ENCODE measurements at regions not wholly inside any gene's neighbourhood (a gene's known extent, or its start where the extent isn't known, plus 50 kb on each side); places are given as distances from the start of the nearest gene placed in this dataset.

- H3K9ac ChIP-seq (ENCODE audit: insufficient read depth in 1 of 2, low read length in 2 of 2) = no peak overlapping the region
- no peak overlapping the region for H3K27ac ChIP-seq (ENCODE audit: low read depth in 1 of 2, low read length in 1 of 2)
- H3K4me3 ChIP-seq = no peak overlapping the region
- no peaks in the 10 kb centered on the region for H3K36me3 ChIP-seq (ENCODE audit: control insufficient read depth in 4 of 4, insufficient read depth in 4 of 4, low read length in 4 of 4)
- 79 to 87% methylated on average over 3 of the region's 3 CpGs for WGBS, 2 donors
- H3K9me3 ChIP-seq (ENCODE audit: control insufficient read depth in 4 of 4, insufficient read depth in 3 of 4, low read length in 3 of 4) = peaks cover 0 to 3% (median 0%) of the 10 kb centered on the region in 4 donors
- no peaks in the 10 kb centered on the region for H3K4me1 ChIP-seq (ENCODE audit: control insufficient read depth in 5 of 5, insufficient read depth in 5 of 5, low read length in 5 of 5)
- DNase-seq (peak; percentile 19 to 76 (median 59)), ATAC-seq (ENCODE audit: insufficient read depth, low FRiP score) (no peak)
- no peak for TF ChIP-seq CTCF (IDR thresholded peaks at IDR 0.05; ENCODE audit: control extremely low read depth, extremely low read depth)
- no peaks in the 10 kb centered on the region for H3K27me3 ChIP-seq (ENCODE audit: control insufficient read depth in 3 of 3, insufficient read depth in 3 of 3, low read length in 2 of 3)
These were observed 772.6 kb upstream of the FAM98A start for GRCh38 chr2:34371711-34372110.

- peaks cover 0 to 3% (median 0%) of the 10 kb centered on the region in 4 donors for H3K9me3 ChIP-seq (ENCODE audit: control insufficient read depth in 4 of 4, insufficient read depth in 3 of 4, low read length in 3 of 4)
- no peaks in the 10 kb centered on the region for H3K36me3 ChIP-seq (ENCODE audit: control insufficient read depth in 4 of 4, insufficient read depth in 4 of 4, low read length in 4 of 4)
- no peak for TF ChIP-seq CTCF (IDR thresholded peaks at IDR 0.05; ENCODE audit: control extremely low read depth, extremely low read depth)
- H3K4me1 ChIP-seq (ENCODE audit: control insufficient read depth in 5 of 5, insufficient read depth in 5 of 5, low read length in 5 of 5) = peaks cover 0 to 6% (median 0%) of the 10 kb centered on the region in 5 donors
- ATAC-seq (ENCODE audit: insufficient read depth, low FRiP score) = no peak
- H3K4me3 ChIP-seq = no peak overlapping the region
- no peak overlapping the region for H3K9ac ChIP-seq (ENCODE audit: insufficient read depth in 1 of 2, low read length in 2 of 2)
- H3K27ac ChIP-seq (ENCODE audit: low read depth in 1 of 2, low read length in 1 of 2) = no peak overlapping the region
- peaks cover 0 to 2% (median 0%) of the 10 kb centered on the region in 3 donors for H3K27me3 ChIP-seq (ENCODE audit: control insufficient read depth in 3 of 3, insufficient read depth in 3 of 3, low read length in 2 of 3)
- 56 to 66% methylated on average over 1 of the region's 1 CpG for WGBS, 2 donors
- DNase-seq = no peak
These were observed 769.2 kb upstream of the FAM98A start for GRCh38 chr2:34368304-34368703.

- Histone ChIP-seq H3K4me1 (ENCODE audit: control insufficient read depth in 5 of 5, insufficient read depth in 5 of 5, low read length in 5 of 5) (peaks cover 0 to 6% (median 0%) of the 10 kb centered on the region in 5 donors), H3K9ac (ENCODE audit: insufficient read depth in 1 of 2, low read length in 2 of 2) (no peak overlapping the region), H3K9me3 (ENCODE audit: control insufficient read depth in 4 of 4, insufficient read depth in 3 of 4, low read length in 3 of 4) (peaks cover 0 to 3% (median 0%) of the 10 kb centered on the region in 4 donors), H3K27ac (ENCODE audit: low read depth in 1 of 2, low read length in 1 of 2) (no peak overlapping the region), H3K36me3 (ENCODE audit: control insufficient read depth in 4 of 4, insufficient read depth in 4 of 4, low read length in 4 of 4) (no peaks in the 10 kb centered on the region), H3K4me3 (no peak overlapping the region), H3K27me3 (ENCODE audit: control insufficient read depth in 3 of 3, insufficient read depth in 3 of 3, low read length in 2 of 3) (peaks cover 0 to 2% (median 0%) of the 10 kb centered on the region in 3 donors)
- peak; percentile 33 to 61 (median 48) for DNase-seq
- 36 to 40% methylated on average over 3 of the region's 3 CpGs for WGBS, 2 donors
- no peak for ATAC-seq (ENCODE audit: insufficient read depth, low FRiP score)
- TF ChIP-seq CTCF (IDR thresholded peaks at IDR 0.05; ENCODE audit: control extremely low read depth, extremely low read depth) = no peak
These were observed 766.8 kb upstream of the FAM98A start for GRCh38 chr2:34365932-34366331.

GRCh38 chr2:34365512-34365911 lies 766.4 kb upstream of the FAM98A start:
- no peak for DNase-seq
- ATAC-seq (ENCODE audit: insufficient read depth, low FRiP score) = no peak

More at GRCh38 chr2:34365512-34365911, 766.4 kb upstream of the FAM98A start:
- Histone ChIP-seq H3K4me1 (ENCODE audit: control insufficient read depth in 5 of 5, insufficient read depth in 5 of 5, low read length in 5 of 5) (peaks cover 0 to 6% (median 0%) of the 10 kb centered on the region in 5 donors), H3K27ac (ENCODE audit: low read depth in 1 of 2, low read length in 1 of 2) (no peak overlapping the region), H3K4me3 (no peak overlapping the region), H3K27me3 (ENCODE audit: control insufficient read depth in 3 of 3, insufficient read depth in 3 of 3, low read length in 2 of 3) (peaks cover 0 to 2% (median 0%) of the 10 kb centered on the region in 3 donors), H3K9me3 (ENCODE audit: control insufficient read depth in 4 of 4, insufficient read depth in 3 of 4, low read length in 3 of 4) (no peaks in the 10 kb centered on the region), H3K36me3 (ENCODE audit: control insufficient read depth in 4 of 4, insufficient read depth in 4 of 4, low read length in 4 of 4) (no peaks in the 10 kb centered on the region), H3K9ac (ENCODE audit: insufficient read depth in 1 of 2, low read length in 2 of 2) (no peak overlapping the region)
- 78 to 91% methylated on average over 2 of the region's 2 CpGs for WGBS, 2 donors
- TF ChIP-seq CTCF (IDR thresholded peaks at IDR 0.05; ENCODE audit: control extremely low read depth, extremely low read depth) = no peak

Data from lung (tissue), 11 donors.